LoVo (cell line): ENCODE measurements at regions not wholly inside any gene's neighbourhood (a gene's known extent, or its start where the extent isn't known, plus 50 kb on each side); places are given as distances from the start of the nearest gene placed in this dataset.
"Not testable (repeated sequence)": the region's sequence is repeated elsewhere in the genome, so short reads cannot be mapped to it uniquely, and the experiment has no call there.

Source experiments
- DNase-seq: peaks from one replicate; pipeline ENCODE4 v3.0.0-alpha.2; 2016; ENCODE audit warnings: low spot score

GRCh38 chr5:96171973-96172372 lies 210.3 kb upstream of the ELL2 start:
- not testable (repeated sequence) for DNase-seq

- not testable (repeated sequence) for DNase-seq
Observed at GRCh38 chr5:96170481-96171125, 209.0 kb upstream of the ELL2 start.

GRCh38 chr5:96168833-96169232 lies 207.2 kb upstream of the ELL2 start:
- not testable (repeated sequence) for DNase-seq

- no peak for DNase-seq
Observed at GRCh38 chr5:96159043-96159442, 197.4 kb upstream of the ELL2 start.

GRCh38 chr5:96157841-96158291 lies 196.2 kb upstream of the ELL2 start:
- no peak for DNase-seq

- DNase-seq = peak; percentile 33
Observed at GRCh38 chr5:96157077-96157780, 195.6 kb upstream of the ELL2 start.

GRCh38 chr5:96155147-96155546 lies 193.5 kb upstream of the ELL2 start:
- no peak for DNase-seq

GRCh38 chr5:96151891-96152290 lies 190.2 kb upstream of the ELL2 start:
- no peak for DNase-seq

GRCh38 chr5:96150007-96150406 lies 188.4 kb upstream of the ELL2 start:
- no peak for DNase-seq

GRCh38 chr5:96149546-96149945 lies 187.9 kb upstream of the ELL2 start:
- no peak for DNase-seq

- no peak for DNase-seq
Observed at GRCh38 chr5:96149021-96149420, 187.4 kb upstream of the ELL2 start.

GRCh38 chr5:96148376-96148775 lies 186.7 kb upstream of the ELL2 start:
- no peak for DNase-seq

- DNase-seq = no peak
Observed at GRCh38 chr5:96147866-96148265, 186.2 kb upstream of the ELL2 start.

- DNase-seq = no peak
Observed at GRCh38 chr5:96146675-96147074, 185.0 kb upstream of the ELL2 start.

GRCh38 chr5:96144289-96144688 lies 182.6 kb upstream of the ELL2 start:
- DNase-seq = no peak

- DNase-seq = no peak
Observed at GRCh38 chr5:96143450-96143849, 181.8 kb upstream of the ELL2 start.

GRCh38 chr5:96142786-96143434 lies 181.3 kb upstream of the ELL2 start:
- no peak for DNase-seq

GRCh38 chr5:96142184-96142781 lies 180.6 kb upstream of the ELL2 start:
- DNase-seq = no peak

- peak; percentile 67 for DNase-seq
Observed at GRCh38 chr5:96141749-96142148, 180.1 kb upstream of the ELL2 start.

GRCh38 chr5:96140496-96140895 lies 178.8 kb upstream of the ELL2 start:
- no peak for DNase-seq

GRCh38 chr5:96140084-96140483 lies 178.4 kb upstream of the ELL2 start:
- no peak for DNase-seq

- DNase-seq = no peak
Observed at GRCh38 chr5:96134886-96135285, 173.2 kb upstream of the ELL2 start.
